H1 (cell line): ENCODE measurements at regions not wholly inside any gene's neighbourhood (a gene's known extent, or its start where the extent isn't known, plus 50 kb on each side); places are given as distances from the start of the nearest gene placed in this dataset.

Experiments used
- CTCF ChIA-PET: fragments of 300-600 bp; sonication (Branson Sonifier 250); formaldehyde crosslinking; loops from one replicate; lab custom pipeline; 2021; ENCODE audit not compliant: partially characterized antibody; lab: Charles Lee
- POLR2A ChIA-PET: fragments of 300-600 bp; sonication (Branson Sonifier 250); formaldehyde crosslinking; loops from one replicate; lab custom pipeline; 2021; ENCODE audit warnings: inconsistent platforms; ENCODE audit not compliant: partially characterized antibody; lab: Charles Lee
- DNase-seq, 2 experiments: peaks; one replicate each; pipeline versions ENCODE4 v3.0.0 to v3.0.0-alpha.2; 2010 to 2022; ENCODE audit warnings: low spot score in 2 of 2, low read depth in 1 of 2, mixed read lengths in 1 of 2
- FAIRE-seq: peaks from 2 replicates; lab custom pipeline; 2011; peaks lifted over from hg19 to GRCh38; lab: Jason Lieb, UNC
- H2AFZ ChIP-seq: 2 replicates; pipeline ENCODE4 v1.8.1; 2012; ENCODE audit warnings: low read length, inconsistent platforms
- H2AK5ac ChIP-seq: 2 replicates; pipeline ENCODE4 v1.6.1; 2013; ENCODE audit warnings: low read depth, low read length
- H2BK120ac ChIP-seq: replicated peaks from 2 replicates; pipeline ENCODE3; 2013; ENCODE audit warnings: low read depth, low read length, inconsistent platforms
- H2BK12ac ChIP-seq: 2 replicates; pipeline ENCODE4 v1.6.1; 2013; ENCODE audit warnings: low read depth, low read length
- H2BK15ac ChIP-seq: 2 replicates; pipeline ENCODE4 v1.6.1; 2013; ENCODE audit warnings: low read length
- H2BK20ac ChIP-seq: 2 replicates; pipeline ENCODE4 v1.6.1; 2013; ENCODE audit warnings: low read length
- H2BK5ac ChIP-seq: 2 replicates; pipeline ENCODE4 v1.6.1; 2013; ENCODE audit warnings: low read depth, low read length
- H3K14ac ChIP-seq: 2 replicates; pipeline ENCODE4 v1.6.1; 2013; ENCODE audit warnings: inconsistent platforms; ENCODE audit not compliant: insufficient read length
- H3K18ac ChIP-seq: 2 replicates; pipeline ENCODE4 v1.6.1; 2013; ENCODE audit warnings: low read length; ENCODE audit errors: extremely low read depth
- H3K23ac ChIP-seq: 2 replicates; pipeline ENCODE4 v1.6.1; 2013; ENCODE audit warnings: inconsistent platforms; ENCODE audit not compliant: insufficient read length
- H3K23me2 ChIP-seq: 2 replicates; pipeline ENCODE4 v1.6.1; 2013; ENCODE audit warnings: low read depth, low read length
- H3K27ac ChIP-seq: 2 replicates; pipeline ENCODE4 v1.6.1; 2011; ENCODE audit warnings: low read depth, low read length, inconsistent platforms
- H3K27me3 ChIP-seq, 4 experiments: replicated peaks in 1 of 4; 1 replicate in 1 of 4; 2 replicates in 3 of 4; pipeline versions ENCODE4 v1.6.1 to v1.8.1; 2011 to 2013; ENCODE audit warnings: low read length in 3 of 4, mild to moderate bottlenecking in 3 of 4, inconsistent platforms in 2 of 4, mixed read lengths in 2 of 4, moderate library complexity in 1 of 4; ENCODE audit not compliant: control insufficient read depth in 3 of 4, insufficient read depth in 3 of 4; ENCODE audit errors: extremely low read depth in 1 of 4
- H3K36me3 ChIP-seq, 4 experiments: 2 replicates each; pipeline versions ENCODE4 v1.6.1 to v1.8.1; 2011 to 2013; ENCODE audit warnings: mild to moderate bottlenecking in 4 of 4, low read length in 3 of 4, moderate library complexity in 2 of 4, control low read depth in 1 of 4, inconsistent platforms in 1 of 4; ENCODE audit not compliant: insufficient read depth in 4 of 4, control insufficient read depth in 2 of 4
- H3K4ac ChIP-seq: replicated peaks from 2 replicates; pipeline ENCODE3; 2013; ENCODE audit warnings: low read length, low read depth, mixed read lengths, inconsistent platforms; ENCODE audit not compliant: insufficient read length
- H3K4me1 ChIP-seq, 4 experiments: replicated peaks in 1 of 4; 1 replicate in 1 of 4; 2 replicates in 3 of 4; pipeline versions ENCODE4 v1.6.1 to v1.8.1; 2011 to 2013; ENCODE audit warnings: low read length in 3 of 4, inconsistent platforms in 2 of 4, mixed read lengths in 1 of 4; ENCODE audit not compliant: insufficient read depth in 4 of 4, control insufficient read depth in 3 of 4
- H3K4me2 ChIP-seq, 2 experiments: 2 replicates each; pipeline versions ENCODE4 v1.6.1 to v1.8.1; 2011 to 2013; ENCODE audit warnings: low read depth in 2 of 2, low read length in 2 of 2, control low read depth in 1 of 2, inconsistent platforms in 1 of 2, mild to moderate bottlenecking in 1 of 2; ENCODE audit not compliant: insufficient read depth in 1 of 2
- H3K4me3 ChIP-seq, 4 experiments: fragments of 200-600, 300-600 bp in 1 of 4; sonication (generic), shearing (Covaris generic), sonication (Bioruptor Twin) in 1 of 4; 2 replicates each; pipeline versions ENCODE4 v1.5.1 to v1.8.1; 2011 to 2016; ENCODE audit warnings: low read length in 4 of 4, low read depth in 3 of 4, control low read depth in 2 of 4, inconsistent platforms in 2 of 4, mild to moderate bottlenecking in 2 of 4, mixed read lengths in 1 of 4, moderate library complexity in 1 of 4; ENCODE audit not compliant: insufficient read depth in 2 of 4; ENCODE audit errors: extremely low read depth in 1 of 4
- H3K56ac ChIP-seq: replicated peaks from 2 replicates; pipeline ENCODE3; 2013; ENCODE audit warnings: low read depth, mild to moderate bottlenecking, mixed read lengths, low read length, inconsistent platforms; ENCODE audit not compliant: insufficient read length
- H3K79me1 ChIP-seq: 2 replicates; pipeline ENCODE4 v1.6.1; 2013; ENCODE audit warnings: low read depth, low read length, control low read depth
- H3K79me2 ChIP-seq, 2 experiments: 2 replicates each; pipeline versions ENCODE4 v1.6.1 to v1.8.1; 2012 to 2013; ENCODE audit warnings: low read length in 2 of 2, mild to moderate bottlenecking in 2 of 2, inconsistent platforms in 1 of 2; ENCODE audit not compliant: insufficient read depth in 2 of 2, control insufficient read depth in 1 of 2
- H3K9ac ChIP-seq, 4 experiments: replicated peaks in 1 of 4; 1 replicate in 1 of 4; 2 replicates in 3 of 4; pipeline versions ENCODE4 v1.6.1 to v1.8.1; 2011 to 2013; ENCODE audit warnings: low read depth in 3 of 4, low read length in 3 of 4, control low read depth in 2 of 4, mild to moderate bottlenecking in 2 of 4, moderate library complexity in 2 of 4, inconsistent platforms in 1 of 4; ENCODE audit errors: extremely low read depth in 1 of 4
- H3K9me3 ChIP-seq, 2 experiments: 2 replicates each; pipeline versions ENCODE4 v1.6.1 to v1.8.1; 2012 to 2013; ENCODE audit warnings: mild to moderate bottlenecking in 2 of 2, moderate library complexity in 2 of 2, control low read depth in 1 of 2, inconsistent platforms in 1 of 2, low read depth in 1 of 2, low read length in 1 of 2, mixed read lengths in 1 of 2; ENCODE audit not compliant: insufficient read depth in 2 of 2
- H4K20me1 ChIP-seq, 2 experiments: replicated peaks in 1 of 2; 2 replicates each; pipeline versions ENCODE3 to v1.8.1; 2011 to 2013; ENCODE audit warnings: inconsistent platforms in 2 of 2, low read length in 2 of 2, mild to moderate bottlenecking in 1 of 2; ENCODE audit not compliant: insufficient read depth in 2 of 2, control insufficient read depth in 1 of 2
- H4K5ac ChIP-seq: 2 replicates; pipeline ENCODE4 v1.6.1; 2013; ENCODE audit warnings: low read length, low read depth, mixed read lengths, inconsistent platforms; ENCODE audit not compliant: insufficient read length
- H4K8ac ChIP-seq: 2 replicates; pipeline ENCODE4 v1.8.0; 2013; ENCODE audit warnings: mild to moderate bottlenecking, moderate library complexity, low read length, inconsistent platforms; ENCODE audit not compliant: insufficient read depth; ENCODE audit errors: extremely low read depth
- H4K91ac ChIP-seq: replicated peaks from 2 replicates; pipeline ENCODE3; 2013; ENCODE audit warnings: low read length, mixed read lengths, inconsistent platforms; ENCODE audit not compliant: insufficient read length
- CTCF ChIP-seq, 3 experiments: IDR thresholded peaks; 1 replicate in 2 of 3; 2 replicates in 1 of 3; pipeline versions ENCODE4 v1.5.1 to v1.6.1; 2011; ENCODE audit warnings: low read length in 3 of 3, mild to moderate bottlenecking in 3 of 3, inconsistent platforms in 2 of 3, low read depth in 1 of 3, moderate library complexity in 1 of 3; ENCODE audit not compliant: insufficient read depth in 1 of 3; ENCODE audit errors: control extremely low read depth in 1 of 3
- RAD21 ChIP-seq, 2 experiments: IDR thresholded peaks in 1 of 2; conservative IDR thresholded peaks in 1 of 2; 2 replicates each; pipeline ENCODE4 v1.6.1; 2011; ENCODE audit warnings: low read depth in 2 of 2, low read length in 2 of 2, improper control_type of control experiment in 1 of 2, inconsistent platforms in 1 of 2, mild to moderate bottlenecking in 1 of 2, moderate library complexity in 1 of 2

DNA sequence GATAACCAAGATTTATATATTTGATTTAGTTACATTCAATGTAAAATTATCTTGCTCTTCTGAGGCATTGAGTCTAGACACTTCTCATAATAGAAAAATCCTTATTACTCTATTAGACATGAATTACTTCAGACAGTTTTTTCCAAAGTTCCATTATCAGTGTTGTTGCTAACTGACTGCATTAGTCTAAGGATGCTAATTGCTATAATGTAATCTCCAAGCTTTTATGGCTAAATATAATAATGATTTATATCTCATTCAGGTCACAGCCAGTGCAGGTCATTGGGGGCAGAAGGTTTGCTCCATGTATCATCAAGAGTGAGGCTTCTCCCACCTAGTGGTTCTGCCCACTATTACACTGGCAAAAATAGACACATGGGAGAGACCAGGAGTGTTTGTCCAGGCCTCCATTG, 377.2 kb upstream of the DDI1 start:
- H4K20me1 ChIP-seq, result no peaks in the 10 kb centered on the region
- no peak overlapping the region for H3K4ac ChIP-seq
- DNase-seq (no peak), FAIRE-seq (no peak)
- no peaks in the 10 kb centered on the region for H3K36me3 ChIP-seq
- no peak overlapping the region for H2BK5ac ChIP-seq
- H2AK5ac ChIP-seq, result no peak overlapping the region
- no peak overlapping the region for H4K8ac ChIP-seq
- no peaks in the 10 kb centered on the region for H3K27me3 ChIP-seq
- no peak overlapping the region for H2BK15ac ChIP-seq
- no peak overlapping the region for H3K4me3 ChIP-seq
- no peak overlapping the region for H3K9ac ChIP-seq
- no peak overlapping the region for H2AFZ ChIP-seq
- no peaks in the 10 kb centered on the region for H3K23me2 ChIP-seq
- no peak overlapping the region for H3K14ac ChIP-seq
- H2BK12ac ChIP-seq, result no peak overlapping the region
- H2BK120ac ChIP-seq, result no peak overlapping the region
- no peak overlapping the region for H4K5ac ChIP-seq
- ChIA-PET POLR2A (no interaction called here), CTCF (interaction anchor here (0.7 to 1.8 kb wide), 9 partner anchors 8 to 334 kb away, joined by 3 to 8 read pairs (median 3); no protein-coding TSS in a partner anchor)
- H4K91ac ChIP-seq, result no peak overlapping the region
- H2BK20ac ChIP-seq, result no peak overlapping the region
- no peaks in the 10 kb centered on the region for H3K9me3 ChIP-seq
- no peak overlapping the region for H3K27ac ChIP-seq
- no peaks in the 10 kb centered on the region for H3K79me1 ChIP-seq
- H3K56ac ChIP-seq, result no peak overlapping the region
- no peaks in the 10 kb centered on the region for H3K79me2 ChIP-seq
- no peak overlapping the region for H3K4me2 ChIP-seq
- H3K4me1 ChIP-seq, result no peaks in the 10 kb centered on the region
- H3K18ac ChIP-seq, result no peak overlapping the region
- H3K23ac ChIP-seq, result no peak overlapping the region
- TF ChIP-seq CTCF (IDR thresholded peaks at IDR 0.05; ENCODE audit: control extremely low read depth in 1 of 3, insufficient read depth in 1 of 3, low read depth in 1 of 3, low read length in 3 of 3) (peak; percentile 18 to 53 (median 52)), RAD21 (IDR thresholded peaks at IDR 0.05 in 1 of 2, conservative IDR thresholded peaks at IDR 0.05 in 1 of 2; ENCODE audit: low read depth in 2 of 2, low read length in 2 of 2) (peak; percentile 62 to 69)
